ENCODE measurements at regions not wholly inside any gene's neighbourhood (a gene's known extent, or its start where the extent isn't known, plus 50 kb on each side); places are given as distances from the start of the nearest gene placed in this dataset.

DNA sequence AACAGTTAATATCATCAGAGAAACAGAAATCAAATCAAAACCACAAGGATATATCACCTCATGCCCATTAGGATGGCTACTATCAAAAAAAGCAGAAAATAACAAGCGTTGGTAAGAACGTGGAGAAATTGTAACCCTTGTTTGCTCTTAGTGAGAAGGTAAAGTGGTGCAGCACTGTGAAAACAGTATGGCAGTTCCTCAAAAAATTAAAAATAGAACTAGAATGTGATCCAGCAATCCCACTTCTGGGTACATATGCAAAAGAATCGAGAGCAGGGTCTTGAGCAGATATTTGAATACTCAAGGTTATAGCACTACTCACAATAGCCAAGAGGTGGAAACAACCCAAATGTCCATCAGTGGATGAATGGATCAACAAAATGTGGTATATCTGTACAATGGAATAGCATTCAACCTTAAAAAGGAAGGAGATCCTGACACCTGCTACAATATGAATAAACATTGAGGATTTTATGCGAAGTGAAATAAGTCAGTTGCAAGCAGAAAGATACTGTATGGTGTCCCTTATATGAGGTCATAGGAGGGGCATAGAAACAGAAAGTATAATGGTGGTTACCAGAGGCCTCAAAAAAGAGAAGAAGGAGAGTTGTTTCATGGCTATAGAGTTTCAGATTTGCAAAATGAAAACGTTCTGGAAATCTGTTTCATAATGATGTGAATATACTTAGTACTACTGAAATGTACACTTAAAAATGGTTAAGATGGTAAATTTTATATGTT lies 131.0 kb upstream of the EEA1 start:
- Histone ChIP-seq H3K9me2 (ENCODE audit: insufficient read depth) (no peaks in the 10 kb centered on the region), H3K4me2 (no peak overlapping the region), H3F3A (ENCODE audit: insufficient read depth, low read depth) (no peaks in the 10 kb centered on the region), H3K79me2 (ENCODE audit: low read depth) (no peaks in the 10 kb centered on the region), H3K27ac (no peak overlapping the region), H3K36me3 (ENCODE audit: low read depth) (no peaks in the 10 kb centered on the region), H4K20me1 (ENCODE audit: insufficient read depth) (no peaks in the 10 kb centered on the region), H3K4me1 (replicated peaks; ENCODE audit: insufficient read depth) (no peaks in the 10 kb centered on the region), H3K4me3 (no peak overlapping the region), H3K27me3 (ENCODE audit: insufficient read depth, low read depth) (no peaks in the 10 kb centered on the region), H3K9me3 (ENCODE audit: insufficient read depth, low read depth) (no peaks in the 10 kb centered on the region), H2AFZ (no peak overlapping the region)
- POLR2A ChIA-PET (ENCODE audit: unreplicated experiment), result no interaction called here
- CTCF ChIA-PET, result interaction anchor here (0.6 kb wide), 1 partner anchor 80 kb away, joined by 3 read pairs; no protein-coding TSS in a partner anchor
- intact Hi-C loops (cut with micrococcal nuclease; ENCODE audit: unreplicated experiment), result no loop called here
- no TSS peak for BruUV-seq (replicated peaks)
- DNase-seq, result no peak
- TF ChIP-seq, protein P1, sequence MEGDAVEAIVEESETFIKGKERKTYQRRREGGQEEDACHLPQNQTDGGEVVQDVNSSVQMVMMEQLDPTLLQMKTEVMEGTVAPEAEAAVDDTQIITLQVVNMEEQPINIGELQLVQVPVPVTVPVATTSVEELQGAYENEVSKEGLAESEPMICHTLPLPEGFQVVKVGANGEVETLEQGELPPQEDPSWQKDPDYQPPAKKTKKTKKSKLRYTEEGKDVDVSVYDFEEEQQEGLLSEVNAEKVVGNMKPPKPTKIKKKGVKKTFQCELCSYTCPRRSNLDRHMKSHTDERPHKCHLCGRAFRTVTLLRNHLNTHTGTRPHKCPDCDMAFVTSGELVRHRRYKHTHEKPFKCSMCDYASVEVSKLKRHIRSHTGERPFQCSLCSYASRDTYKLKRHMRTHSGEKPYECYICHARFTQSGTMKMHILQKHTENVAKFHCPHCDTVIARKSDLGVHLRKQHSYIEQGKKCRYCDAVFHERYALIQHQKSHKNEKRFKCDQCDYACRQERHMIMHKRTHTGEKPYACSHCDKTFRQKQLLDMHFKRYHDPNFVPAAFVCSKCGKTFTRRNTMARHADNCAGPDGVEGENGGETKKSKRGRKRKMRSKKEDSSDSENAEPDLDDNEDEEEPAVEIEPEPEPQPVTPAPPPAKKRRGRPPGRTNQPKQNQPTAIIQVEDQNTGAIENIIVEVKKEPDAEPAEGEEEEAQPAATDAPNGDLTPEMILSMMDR (conservative IDR thresholded peaks at IDR 0.05), result no peak
- TF ChIP-seq EZH2 (IDR thresholded peaks at IDR 0.05; ENCODE audit: low read depth), result no peak

DNA sequence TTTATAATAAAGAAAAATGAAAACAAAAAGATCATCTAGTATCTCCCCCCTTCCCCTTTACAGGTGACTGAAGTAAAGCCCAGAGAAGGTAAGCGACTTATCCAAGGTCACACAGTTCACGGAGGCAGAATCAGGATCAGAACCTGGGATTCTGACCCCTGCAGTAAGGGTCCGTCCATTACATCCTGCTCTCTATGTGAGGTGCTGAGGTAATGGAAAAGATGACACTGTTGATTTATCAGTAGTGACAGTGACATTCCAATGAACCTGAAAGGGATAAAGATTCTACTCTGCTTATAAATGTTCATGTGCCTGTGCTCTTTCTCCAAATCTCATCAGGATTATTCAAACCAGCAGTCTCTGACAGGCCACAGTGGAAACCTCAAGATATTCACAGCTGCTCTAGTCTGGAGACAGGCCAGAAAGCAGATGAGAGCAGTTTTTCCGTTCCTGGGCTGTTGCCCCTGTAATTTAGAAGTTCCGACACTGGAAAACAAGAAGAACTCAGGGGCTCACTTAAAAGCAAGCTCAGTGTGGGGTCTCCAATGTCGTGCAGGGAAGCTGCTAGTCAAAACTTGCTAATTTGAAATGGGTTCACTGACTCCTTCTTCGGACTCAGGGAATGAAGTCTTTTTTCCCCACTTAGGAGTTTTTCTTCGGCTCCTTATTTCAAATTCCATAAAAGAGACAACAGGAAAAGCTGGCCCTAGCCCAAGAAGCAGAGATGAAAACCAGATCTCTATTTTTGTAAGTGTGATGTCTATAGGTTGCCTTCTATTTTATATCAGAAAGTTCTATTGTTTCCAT lies 131.8 kb upstream of the EEA1 start:
- no peaks in the 10 kb centered on the region for H3F3A ChIP-seq (ENCODE audit: insufficient read depth, low read depth)
- no peak overlapping the region for H3K4me2 ChIP-seq
- H2AFZ ChIP-seq, result no peak overlapping the region
- no peak overlapping the region for H3K27ac ChIP-seq
- ChIA-PET CTCF (no interaction called here), POLR2A (ENCODE audit: unreplicated experiment) (interaction anchor here (0.6 kb wide), 1 partner anchor 37 kb away, joined by 8 read pairs; no protein-coding TSS in a partner anchor)
- no peaks in the 10 kb centered on the region for H4K20me1 ChIP-seq (ENCODE audit: insufficient read depth)
- BruUV-seq (replicated peaks), result no TSS peak
- no peaks in the 10 kb centered on the region for H3K9me3 ChIP-seq (ENCODE audit: insufficient read depth, low read depth)
- no peak overlapping the region for H3K4me3 ChIP-seq
- no peak for TF ChIP-seq EZH2 (IDR thresholded peaks at IDR 0.05; ENCODE audit: low read depth)
- TF ChIP-seq, protein P1 (conservative IDR thresholded peaks at IDR 0.05), result no peak
- no peaks in the 10 kb centered on the region for H3K9me2 ChIP-seq (ENCODE audit: insufficient read depth)
- no peaks in the 10 kb centered on the region for H3K79me2 ChIP-seq (ENCODE audit: low read depth)
- no peaks in the 10 kb centered on the region for H3K36me3 ChIP-seq (ENCODE audit: low read depth)
- no peak for DNase-seq
- H3K4me1 ChIP-seq (replicated peaks; ENCODE audit: insufficient read depth), result no peaks in the 10 kb centered on the region
- intact Hi-C loops (cut with micrococcal nuclease; ENCODE audit: unreplicated experiment), result no loop called here
- no peaks in the 10 kb centered on the region for H3K27me3 ChIP-seq (ENCODE audit: insufficient read depth, low read depth)

DNA sequence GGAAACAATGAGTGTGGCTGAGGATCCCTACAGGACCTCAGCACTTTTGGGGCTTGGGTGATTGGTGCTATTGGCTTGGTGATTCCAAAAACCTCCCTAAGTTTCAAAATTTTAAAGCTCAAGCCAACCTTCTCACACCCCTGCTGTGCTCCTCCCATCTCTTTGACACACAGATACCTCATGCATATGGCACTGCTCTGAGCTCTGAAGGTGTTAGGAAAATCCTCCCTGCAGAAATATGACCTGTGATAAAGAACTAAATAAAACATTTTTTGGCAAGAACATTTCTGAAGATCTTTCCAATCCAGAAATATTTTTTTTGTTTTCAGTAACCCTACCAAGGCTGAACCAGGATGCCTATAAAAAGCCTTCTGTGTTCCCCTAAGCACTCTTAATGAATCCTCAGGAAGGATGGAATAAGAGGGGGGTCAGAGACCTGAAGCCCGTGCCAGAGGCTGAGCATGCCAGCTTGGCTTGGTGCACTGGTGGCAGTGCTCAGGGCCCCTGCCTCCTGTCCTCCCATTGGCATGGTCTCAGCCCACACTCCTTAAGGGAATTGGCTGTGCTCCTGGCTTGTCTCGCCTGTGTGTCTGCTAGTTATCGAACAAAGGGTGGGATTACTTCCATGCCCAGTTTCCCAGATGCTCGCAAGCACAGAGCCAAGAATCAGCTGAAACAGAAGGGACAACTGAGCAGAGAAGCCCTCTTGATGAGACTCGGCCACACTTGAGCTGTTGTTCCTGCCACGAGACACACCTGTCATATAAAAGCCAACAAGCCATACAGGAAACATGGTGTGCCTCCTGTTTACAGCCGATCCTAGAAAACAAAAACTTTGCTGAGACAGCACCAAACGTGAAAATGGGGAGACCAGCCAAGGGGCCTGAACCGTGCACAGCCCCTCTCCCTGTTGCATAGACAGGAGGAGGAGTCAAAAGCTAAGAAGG lies 132.7 kb upstream of the EEA1 start:
- H3K36me3 ChIP-seq (ENCODE audit: low read depth), result no peaks in the 10 kb centered on the region
- POLR2A ChIA-PET (ENCODE audit: unreplicated experiment), result no interaction called here
- H3K4me3 ChIP-seq, result no peak overlapping the region
- CTCF ChIA-PET, result no interaction called here
- no peaks in the 10 kb centered on the region for H3F3A ChIP-seq (ENCODE audit: insufficient read depth, low read depth)
- no peak for DNase-seq
- H3K27ac ChIP-seq, result no peak overlapping the region
- no peak overlapping the region for H2AFZ ChIP-seq
- no peaks in the 10 kb centered on the region for H3K79me2 ChIP-seq (ENCODE audit: low read depth)
- intact Hi-C loops (cut with micrococcal nuclease; ENCODE audit: unreplicated experiment), result no loop called here
- H3K9me2 ChIP-seq (ENCODE audit: insufficient read depth), result no peaks in the 10 kb centered on the region
- no peaks in the 10 kb centered on the region for H3K4me1 ChIP-seq (replicated peaks; ENCODE audit: insufficient read depth)
- H3K9me3 ChIP-seq (ENCODE audit: insufficient read depth, low read depth), result no peaks in the 10 kb centered on the region
- no peak overlapping the region for H3K4me2 ChIP-seq
- H4K20me1 ChIP-seq (ENCODE audit: insufficient read depth), result no peaks in the 10 kb centered on the region
- TF ChIP-seq, protein P1 (conservative IDR thresholded peaks at IDR 0.05), result no peak
- no peak for TF ChIP-seq EZH2 (IDR thresholded peaks at IDR 0.05; ENCODE audit: low read depth)
- no TSS peak for BruUV-seq (replicated peaks)
- no peaks in the 10 kb centered on the region for H3K27me3 ChIP-seq (ENCODE audit: insufficient read depth, low read depth)
